Ishikawa (cell line): ENCODE measurements at regions not wholly inside any gene's neighbourhood (a gene's known extent, or its start where the extent isn't known, plus 50 kb on each side); places are given as distances from the start of the nearest gene placed in this dataset.

Experiments used
- CEBPB ChIP-seq: IDR thresholded peaks from 2 replicates; pipeline ENCODE4 v1.6.1; 2012
- CREB1 ChIP-seq: IDR thresholded peaks from 2 replicates; pipeline ENCODE4 v1.6.1; 2012; ENCODE audit warnings: low read depth
- EGR1 ChIP-seq: IDR thresholded peaks from 2 replicates; pipeline ENCODE4 v1.6.1; 2012
- EP300 ChIP-seq: IDR thresholded peaks from 2 replicates; pipeline ENCODE4 v1.6.1; 2012; ENCODE audit warnings: borderline replicate concordance
- FOXM1 ChIP-seq: IDR thresholded peaks from 2 replicates; pipeline ENCODE4 v1.6.1; 2012; ENCODE audit warnings: low read depth, borderline replicate concordance
- NFIC ChIP-seq: IDR thresholded peaks from 2 replicates; pipeline ENCODE4 v1.6.1; 2012
- RAD21 ChIP-seq: IDR thresholded peaks from 2 replicates; pipeline ENCODE4 v1.6.1; 2012; ENCODE audit warnings: low read depth
- TAF1 ChIP-seq: IDR thresholded peaks from 2 replicates; pipeline ENCODE4 v1.6.1; 2012; ENCODE audit warnings: low read depth, mild to moderate bottlenecking
- TEAD4 ChIP-seq: IDR thresholded peaks from 2 replicates; pipeline ENCODE4 v1.6.1; 2012
- YY1 ChIP-seq: IDR thresholded peaks from 2 replicates; pipeline ENCODE4 v1.6.1; 2012; ENCODE audit warnings: low read depth
- ZBTB7A ChIP-seq: IDR thresholded peaks from 2 replicates; pipeline ENCODE4 v1.6.1; 2012; ENCODE audit warnings: low read depth
- TF ChIP-seq, protein P1 (sequence below): IDR thresholded peaks from 2 replicates; pipeline ENCODE4 v1.6.1; 2012
- TF ChIP-seq, protein P2 (sequence below): IDR thresholded peaks from 2 replicates; pipeline ENCODE4 v1.6.1; 2012; ENCODE audit warnings: low read depth, mild to moderate bottlenecking
- TF ChIP-seq, protein P3 (sequence below): IDR thresholded peaks from 2 replicates; pipeline ENCODE4 v1.6.1; 2012

DNA sequence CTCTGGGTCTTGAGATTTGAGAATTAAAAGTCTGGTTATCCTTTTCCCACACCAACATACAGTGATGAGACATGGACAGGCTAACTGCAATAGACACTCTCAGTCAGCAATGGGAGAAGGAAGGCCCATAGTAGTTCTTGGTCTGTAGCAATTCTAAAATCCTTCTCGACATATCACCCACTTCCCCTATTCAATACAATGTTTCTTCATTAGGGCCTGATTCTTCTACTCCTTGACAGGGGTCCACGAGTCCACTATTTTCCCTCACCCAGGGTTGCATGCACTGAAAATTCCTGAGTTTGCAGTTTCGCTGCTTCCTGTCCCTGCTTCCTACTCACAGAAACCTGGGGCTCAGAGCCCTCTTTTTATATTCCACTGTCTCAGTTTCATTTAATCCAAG, 402.8 kb downstream of the MAT2B start:
- no peak for TF ChIP-seq TAF1
- TF ChIP-seq, protein P1, sequence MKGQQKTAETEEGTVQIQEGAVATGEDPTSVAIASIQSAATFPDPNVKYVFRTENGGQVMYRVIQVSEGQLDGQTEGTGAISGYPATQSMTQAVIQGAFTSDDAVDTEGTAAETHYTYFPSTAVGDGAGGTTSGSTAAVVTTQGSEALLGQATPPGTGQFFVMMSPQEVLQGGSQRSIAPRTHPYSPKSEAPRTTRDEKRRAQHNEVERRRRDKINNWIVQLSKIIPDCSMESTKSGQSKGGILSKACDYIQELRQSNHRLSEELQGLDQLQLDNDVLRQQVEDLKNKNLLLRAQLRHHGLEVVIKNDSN = no peak

DNA sequence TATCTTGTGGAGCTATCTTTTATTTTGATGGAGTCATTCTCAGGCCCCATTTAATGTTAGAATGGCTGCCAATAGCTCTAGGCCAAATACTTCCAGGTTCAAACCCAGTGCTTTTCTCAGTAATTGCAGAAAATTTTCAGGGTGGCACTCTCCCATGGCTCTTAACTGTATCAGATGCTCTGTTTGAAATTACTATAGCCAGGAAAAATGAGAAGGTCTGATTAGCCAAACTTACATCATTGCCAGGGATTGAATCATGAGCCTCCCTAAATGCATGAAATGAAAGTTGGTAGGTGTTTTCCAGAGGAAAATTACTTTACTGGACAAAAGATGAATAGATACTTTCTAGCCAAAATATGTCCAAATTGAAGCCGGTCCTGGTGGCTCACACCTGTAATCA, 404.8 kb downstream of the MAT2B start:
- TF ChIP-seq, protein P1 = no peak
- no peak for TF ChIP-seq FOXM1
- TF ChIP-seq CREB1 = no peak
- TF ChIP-seq RAD21 = no peak
- TF ChIP-seq, protein P2, sequence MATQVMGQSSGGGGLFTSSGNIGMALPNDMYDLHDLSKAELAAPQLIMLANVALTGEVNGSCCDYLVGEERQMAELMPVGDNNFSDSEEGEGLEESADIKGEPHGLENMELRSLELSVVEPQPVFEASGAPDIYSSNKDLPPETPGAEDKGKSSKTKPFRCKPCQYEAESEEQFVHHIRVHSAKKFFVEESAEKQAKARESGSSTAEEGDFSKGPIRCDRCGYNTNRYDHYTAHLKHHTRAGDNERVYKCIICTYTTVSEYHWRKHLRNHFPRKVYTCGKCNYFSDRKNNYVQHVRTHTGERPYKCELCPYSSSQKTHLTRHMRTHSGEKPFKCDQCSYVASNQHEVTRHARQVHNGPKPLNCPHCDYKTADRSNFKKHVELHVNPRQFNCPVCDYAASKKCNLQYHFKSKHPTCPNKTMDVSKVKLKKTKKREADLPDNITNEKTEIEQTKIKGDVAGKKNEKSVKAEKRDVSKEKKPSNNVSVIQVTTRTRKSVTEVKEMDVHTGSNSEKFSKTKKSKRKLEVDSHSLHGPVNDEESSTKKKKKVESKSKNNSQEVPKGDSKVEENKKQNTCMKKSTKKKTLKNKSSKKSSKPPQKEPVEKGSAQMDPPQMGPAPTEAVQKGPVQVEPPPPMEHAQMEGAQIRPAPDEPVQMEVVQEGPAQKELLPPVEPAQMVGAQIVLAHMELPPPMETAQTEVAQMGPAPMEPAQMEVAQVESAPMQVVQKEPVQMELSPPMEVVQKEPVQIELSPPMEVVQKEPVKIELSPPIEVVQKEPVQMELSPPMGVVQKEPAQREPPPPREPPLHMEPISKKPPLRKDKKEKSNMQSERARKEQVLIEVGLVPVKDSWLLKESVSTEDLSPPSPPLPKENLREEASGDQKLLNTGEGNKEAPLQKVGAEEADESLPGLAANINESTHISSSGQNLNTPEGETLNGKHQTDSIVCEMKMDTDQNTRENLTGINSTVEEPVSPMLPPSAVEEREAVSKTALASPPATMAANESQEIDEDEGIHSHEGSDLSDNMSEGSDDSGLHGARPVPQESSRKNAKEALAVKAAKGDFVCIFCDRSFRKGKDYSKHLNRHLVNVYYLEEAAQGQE = no peak
- TF ChIP-seq YY1 = no peak
- no peak for TF ChIP-seq EP300
- TF ChIP-seq TEAD4 = no peak
- TF ChIP-seq ZBTB7A = no peak
- TF ChIP-seq TAF1 = no peak
- no peak for TF ChIP-seq CEBPB
- TF ChIP-seq EGR1 = no peak
- no peak for TF ChIP-seq NFIC

DNA sequence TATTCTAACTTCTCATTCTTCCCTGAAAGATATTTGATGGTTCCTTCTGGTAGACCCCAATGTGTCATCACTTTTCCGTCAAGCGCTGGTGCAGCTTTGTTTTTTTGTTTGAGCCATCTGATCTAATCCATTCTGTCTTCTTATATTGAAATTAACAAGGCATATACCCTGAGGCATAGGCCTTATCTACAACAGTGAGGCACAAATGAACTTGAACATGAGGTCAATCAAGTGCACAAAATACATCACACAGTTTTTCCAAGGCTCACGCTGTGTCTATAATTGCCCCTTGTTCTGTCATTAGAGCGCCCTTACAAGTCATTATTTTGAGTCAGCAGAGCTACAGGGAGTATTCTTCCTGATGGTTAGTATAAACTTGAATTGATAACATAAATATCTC, 406.6 kb downstream of the MAT2B start:
- TF ChIP-seq CEBPB (no peak), EP300 (no peak), RAD21 (no peak)

DNA sequence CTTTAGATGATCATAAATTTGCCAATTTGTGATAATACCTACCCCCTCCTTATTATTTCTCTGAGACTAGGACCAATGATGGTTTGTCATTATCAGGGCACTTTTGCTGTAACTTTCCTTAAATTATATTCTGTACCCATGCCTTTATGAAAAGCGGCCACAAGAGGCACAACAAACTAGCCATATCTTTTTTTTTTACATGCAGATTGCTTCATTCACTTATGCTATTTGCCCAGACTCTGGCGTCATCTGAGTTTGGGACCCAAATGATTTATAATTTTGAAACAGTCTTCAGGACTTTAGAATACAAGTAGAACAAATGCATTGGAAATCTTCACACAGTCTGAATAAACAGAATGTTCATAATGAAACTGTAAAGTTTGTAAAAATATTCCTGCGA, 408.1 kb downstream of the MAT2B start:
- no peak for TF ChIP-seq TAF1
- TF ChIP-seq CEBPB = no peak
- no peak for TF ChIP-seq RAD21
- TF ChIP-seq EP300 = no peak
- no peak for TF ChIP-seq CREB1
- no peak for TF ChIP-seq YY1

DNA sequence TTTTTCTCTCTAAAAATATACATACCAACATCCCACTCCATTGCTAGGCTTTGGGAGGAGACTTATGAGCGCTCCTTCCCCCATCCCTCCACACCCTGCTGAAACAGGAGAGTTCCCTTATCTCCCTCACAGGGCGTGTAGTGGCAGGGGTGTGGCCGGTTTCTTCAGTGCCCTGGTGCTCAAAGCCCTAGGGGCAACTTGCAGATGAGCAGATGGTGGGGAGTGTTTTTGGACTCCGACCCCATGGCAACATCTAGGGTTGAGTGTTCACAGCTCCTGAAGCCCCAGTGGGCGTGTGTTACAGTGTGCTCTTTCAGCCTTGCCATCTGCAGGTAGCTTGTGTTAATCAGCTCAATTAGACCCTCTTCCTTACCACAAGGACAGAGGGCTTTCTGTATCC, 409.5 kb downstream of the MAT2B start:
- TF ChIP-seq RAD21 (no peak), CEBPB (no peak), CREB1 (no peak), EP300 (no peak), TEAD4 (no peak)
- TF ChIP-seq, protein P1 = no peak
- TF ChIP-seq, protein P2 = no peak

DNA sequence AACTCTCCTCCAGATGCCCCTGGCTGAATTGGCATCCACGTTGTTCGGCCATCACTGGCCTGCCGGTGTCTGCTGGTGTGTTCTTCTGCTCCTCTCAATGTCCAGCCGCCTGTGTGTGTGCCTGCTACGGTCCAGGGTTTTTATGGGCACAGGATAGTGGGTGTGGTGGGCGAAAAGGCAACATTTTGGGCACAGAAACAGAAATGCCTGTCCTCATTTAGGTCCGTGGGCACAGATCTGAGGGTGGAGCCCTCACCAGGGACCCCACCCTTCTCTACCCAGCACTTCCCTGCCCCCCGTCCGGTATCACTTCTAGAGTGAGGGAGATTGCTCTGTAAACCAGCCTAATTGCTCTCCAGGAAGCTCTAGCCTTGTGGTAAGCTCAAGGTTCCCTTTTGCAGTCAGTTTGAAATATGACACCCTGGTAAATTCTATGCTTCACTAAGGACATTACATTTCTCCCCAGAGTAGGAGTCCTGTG, 410.1 kb downstream of the MAT2B start:
- TF ChIP-seq TEAD4 (no peak), CREB1 (no peak), CEBPB (no peak)
- TF ChIP-seq, protein P2 = no peak
- TF ChIP-seq, protein P3, sequence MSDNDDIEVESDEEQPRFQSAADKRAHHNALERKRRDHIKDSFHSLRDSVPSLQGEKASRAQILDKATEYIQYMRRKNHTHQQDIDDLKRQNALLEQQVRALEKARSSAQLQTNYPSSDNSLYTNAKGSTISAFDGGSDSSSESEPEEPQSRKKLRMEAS = no peak
